GM19452 (cell line): ENCODE measurements at regions not wholly inside any gene's neighbourhood (a gene's known extent, or its start where the extent isn't known, plus 50 kb on each side); places are given as distances from the start of the nearest gene placed in this dataset.
"Not testable (repeated sequence)": the region's sequence is repeated elsewhere in the genome, so short reads cannot be mapped to it uniquely, and the experiment has no call there.

Experiments used
- ATAC-seq: cut with Tn5 transposase; IDR thresholded peaks from one replicate; pipeline ENCODE4 v1.9.1; 2021; ENCODE audit not compliant: unreplicated experiment

- no peak for ATAC-seq
Measured at GRCh38 chr18:75775121-75775520, 347.6 kb upstream of the SMIM21 start.

DNA sequence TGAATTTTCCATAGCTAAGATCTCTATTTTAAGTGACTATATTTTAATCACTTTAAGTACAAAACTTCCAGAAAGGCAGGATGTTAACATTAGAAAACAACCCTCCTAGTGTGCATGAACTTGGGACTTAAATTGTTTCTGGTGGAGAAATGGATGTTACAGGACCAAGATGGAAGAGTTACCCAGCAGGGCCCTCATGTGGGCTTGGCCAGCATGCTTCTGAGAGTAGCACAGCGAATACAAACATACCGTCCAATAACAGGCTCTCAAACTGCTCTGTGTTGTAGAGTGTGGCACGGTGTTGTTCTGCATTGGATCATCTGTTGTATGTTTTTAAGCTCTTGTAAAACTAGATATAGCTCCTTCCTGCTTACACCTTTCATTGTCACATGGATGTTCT is 346.1 kb upstream of the SMIM21 start:
- no peak for ATAC-seq

- ATAC-seq, result no peak
Measured at GRCh38 chr18:75762758-75763157, 335.3 kb upstream of the SMIM21 start.

DNA sequence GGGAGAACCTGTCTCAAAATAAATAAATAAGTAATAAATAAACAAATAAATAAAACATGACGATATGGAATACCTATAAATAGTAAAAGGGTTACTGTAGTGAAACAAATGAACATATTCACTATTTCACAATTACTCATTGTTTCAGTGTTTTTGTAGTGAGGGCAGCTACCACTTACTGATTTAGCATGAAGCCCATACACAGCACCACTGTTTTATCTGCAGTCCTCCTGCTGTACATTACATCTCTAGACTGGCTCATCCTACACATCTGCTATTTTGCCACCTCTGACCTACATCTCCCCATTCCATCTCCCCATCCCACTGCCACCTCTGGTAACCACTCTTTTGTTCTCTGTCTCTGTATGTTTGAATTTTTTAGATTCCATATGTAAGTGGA is 332.7 kb upstream of the SMIM21 start:
- no peak for ATAC-seq

DNA sequence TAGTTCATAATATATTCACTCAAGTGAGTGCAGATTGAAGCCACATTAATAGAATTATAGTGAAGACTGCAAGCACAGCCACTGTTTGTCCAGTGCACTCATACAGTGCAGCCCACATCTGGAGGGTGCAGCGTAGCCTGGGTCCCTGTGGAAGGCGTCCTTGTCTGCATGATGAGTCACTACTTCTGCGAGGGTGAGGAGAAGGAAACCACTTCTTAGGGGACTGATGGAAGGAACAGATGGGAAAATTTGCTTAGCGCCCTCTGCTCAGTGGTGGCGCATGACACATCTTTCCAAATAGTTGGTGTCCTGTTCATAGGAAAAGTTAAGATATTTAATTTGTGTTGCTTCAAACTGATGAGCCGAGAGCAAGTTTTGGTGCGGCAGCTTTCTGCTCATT is 330.4 kb upstream of the SMIM21 start:
- ATAC-seq, result no peak

DNA sequence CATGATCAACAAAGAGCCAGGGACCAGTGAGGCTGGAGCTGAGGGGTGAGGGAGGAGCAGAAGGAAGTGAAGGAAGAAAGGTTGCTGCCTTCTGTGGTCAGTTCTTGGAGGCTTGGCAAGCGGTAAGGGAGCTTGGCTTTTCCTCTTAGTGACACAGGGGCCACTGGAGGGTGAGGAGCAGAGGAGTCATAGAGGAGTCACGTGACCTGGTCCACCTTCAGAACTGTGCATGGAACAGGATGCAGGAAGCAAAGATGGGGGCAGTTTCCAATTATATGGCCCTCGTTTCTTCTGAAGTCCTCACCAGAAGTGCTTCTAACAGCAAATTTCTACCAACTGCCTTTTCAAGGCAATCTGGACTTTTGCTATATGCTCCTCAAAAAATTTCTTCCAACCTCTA is 326.9 kb upstream of the SMIM21 start:
- no peak for ATAC-seq

DNA sequence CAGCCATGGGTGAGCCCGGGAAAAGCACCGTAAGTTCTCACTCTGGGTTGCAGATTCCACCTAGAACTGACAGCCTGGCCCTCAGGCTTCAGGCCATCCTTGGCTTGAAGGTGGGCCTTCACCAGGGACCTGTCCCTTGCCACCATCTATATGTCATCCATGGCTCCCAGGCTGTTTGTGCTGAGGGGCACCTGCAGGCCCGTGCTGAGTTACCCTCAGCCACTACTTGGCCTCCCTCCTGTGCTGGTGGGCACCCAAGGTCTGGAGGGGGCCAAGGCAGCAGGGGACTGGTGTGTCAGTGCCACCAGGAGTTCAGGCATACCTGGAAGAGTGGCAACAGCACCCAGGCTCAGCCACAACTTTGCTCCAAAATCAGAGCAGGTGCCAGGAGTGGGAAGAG is 326.2 kb upstream of the SMIM21 start:
- no peak for ATAC-seq

DNA sequence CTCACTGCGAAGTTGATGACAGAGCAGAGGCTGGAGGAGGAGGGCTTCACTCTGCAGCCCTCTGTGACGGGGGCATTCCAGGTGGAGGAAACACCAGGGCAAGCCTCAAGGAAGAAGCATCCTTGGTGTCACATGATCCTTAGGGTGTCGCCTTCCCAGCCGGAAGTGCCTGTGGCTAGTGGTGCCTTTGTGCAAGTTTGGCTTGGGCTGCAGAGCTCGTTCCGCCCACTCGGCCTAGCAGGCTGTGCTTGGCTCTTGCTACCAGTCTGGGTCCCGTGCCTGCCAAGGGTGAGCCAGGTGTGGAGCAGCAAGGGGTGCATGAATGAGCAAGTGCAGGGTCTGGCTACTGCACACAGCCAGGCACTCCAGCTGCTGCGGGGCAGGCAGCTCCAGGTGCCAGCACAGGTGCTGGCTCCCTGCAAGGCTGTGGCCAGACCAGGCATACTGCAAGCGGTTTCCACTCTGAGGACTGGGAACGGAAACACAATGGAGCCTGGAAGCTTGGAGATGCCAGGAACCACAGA is 325.3 kb upstream of the SMIM21 start:
- no peak for ATAC-seq

DNA sequence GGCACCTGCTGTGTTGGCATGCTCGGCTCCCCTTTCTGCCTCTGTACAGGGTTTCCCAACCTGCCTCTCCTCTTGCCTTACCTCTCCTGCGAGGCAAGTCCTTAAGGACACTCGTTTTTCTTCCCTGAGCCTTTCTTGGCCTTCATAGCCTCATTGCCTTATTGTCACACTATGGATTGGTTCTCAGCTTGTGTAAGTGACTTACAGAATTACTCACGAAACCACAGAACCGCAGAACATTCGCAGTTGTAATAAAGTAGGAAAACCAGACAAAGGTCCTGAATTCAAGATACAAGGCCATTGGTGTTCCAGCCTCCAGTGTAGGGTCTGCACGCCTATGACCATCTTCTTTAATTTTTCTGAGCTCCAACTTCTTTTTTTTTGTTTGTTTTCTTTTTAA is 317.6 kb upstream of the SMIM21 start:
- ATAC-seq, result no peak

GRCh38 chr18:75742516-75742915 is 315.0 kb upstream of the SMIM21 start:
- ATAC-seq, result no peak

GRCh38 chr18:75739682-75740081 is 312.2 kb upstream of the SMIM21 start:
- no peak for ATAC-seq

- ATAC-seq, result no peak
Measured at GRCh38 chr18:75735291-75735690, 307.8 kb upstream of the SMIM21 start.

- no peak for ATAC-seq
Measured at GRCh38 chr18:75730249-75730648, 302.7 kb upstream of the SMIM21 start.

DNA sequence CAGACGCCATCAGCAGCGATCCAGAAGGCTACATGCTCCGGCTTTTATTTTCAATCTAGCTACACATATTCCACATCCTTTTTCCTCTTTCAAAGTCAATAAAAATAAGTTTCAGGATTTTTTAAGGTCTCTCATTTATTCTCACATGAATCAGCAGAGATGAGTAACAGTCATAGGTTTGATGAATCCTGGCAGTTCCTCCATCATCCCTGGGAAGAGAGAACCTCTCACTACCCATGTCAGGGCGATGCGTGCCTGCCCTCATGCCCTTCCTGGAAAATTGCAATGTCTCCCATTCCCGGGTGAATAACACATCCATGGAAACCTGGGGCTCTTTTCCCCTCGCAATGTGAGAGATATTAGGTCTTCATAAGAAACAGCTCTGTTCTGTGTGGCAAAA is 301.1 kb upstream of the SMIM21 start:
- ATAC-seq, result no peak

DNA sequence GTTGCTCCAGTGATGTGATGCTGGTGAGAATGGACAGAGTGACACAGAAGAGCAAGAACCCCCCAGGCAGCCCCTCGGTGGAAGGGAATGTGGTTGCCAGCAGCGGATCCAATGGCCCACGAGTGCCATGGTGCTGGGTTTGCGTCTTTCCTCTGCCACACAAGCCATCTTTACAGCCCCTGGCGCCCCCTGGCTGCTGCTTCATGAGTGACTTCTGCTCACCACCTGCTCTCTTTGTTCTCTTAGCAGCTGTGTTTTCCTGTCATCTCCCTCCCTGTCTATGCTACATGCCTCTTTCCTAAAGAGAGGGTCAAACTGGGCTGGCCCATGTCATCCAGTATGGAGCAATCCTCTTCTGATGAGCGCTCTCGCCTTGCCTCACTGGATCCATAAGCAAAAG is 300.0 kb upstream of the SMIM21 start:
- no peak for ATAC-seq

- no peak for ATAC-seq
Measured at GRCh38 chr18:75723521-75724340, 296.2 kb upstream of the SMIM21 start.

- no peak for ATAC-seq
Measured at GRCh38 chr18:75714766-75715165, 287.3 kb upstream of the SMIM21 start.

- ATAC-seq, result not testable (repeated sequence)
Measured at GRCh38 chr18:75712124-75712867, 284.8 kb upstream of the SMIM21 start.

DNA sequence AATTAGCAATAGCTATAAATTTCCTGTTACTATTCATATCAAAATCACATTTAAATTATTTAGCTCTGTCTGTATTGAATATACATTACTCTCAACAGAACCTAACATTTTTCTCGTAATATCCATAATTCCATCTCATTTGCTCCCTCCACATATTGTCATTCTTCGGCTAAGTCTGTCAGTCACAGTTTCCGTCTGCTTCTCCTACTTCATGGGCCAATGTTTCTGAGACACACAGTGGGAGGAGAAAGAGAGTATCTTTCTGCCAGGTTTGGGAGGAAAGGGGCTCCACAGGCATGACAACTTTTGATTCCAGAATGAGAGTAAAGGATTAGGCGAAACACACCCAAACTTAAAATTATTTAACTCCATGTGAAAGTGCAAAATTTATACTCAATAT is 273.1 kb upstream of the SMIM21 start:
- ATAC-seq, result no peak

- no peak for ATAC-seq
Measured at GRCh38 chr18:75698861-75699260, 271.4 kb upstream of the SMIM21 start.

- ATAC-seq, result no peak
Measured at GRCh38 chr18:75697493-75697892, 270.0 kb upstream of the SMIM21 start.

DNA sequence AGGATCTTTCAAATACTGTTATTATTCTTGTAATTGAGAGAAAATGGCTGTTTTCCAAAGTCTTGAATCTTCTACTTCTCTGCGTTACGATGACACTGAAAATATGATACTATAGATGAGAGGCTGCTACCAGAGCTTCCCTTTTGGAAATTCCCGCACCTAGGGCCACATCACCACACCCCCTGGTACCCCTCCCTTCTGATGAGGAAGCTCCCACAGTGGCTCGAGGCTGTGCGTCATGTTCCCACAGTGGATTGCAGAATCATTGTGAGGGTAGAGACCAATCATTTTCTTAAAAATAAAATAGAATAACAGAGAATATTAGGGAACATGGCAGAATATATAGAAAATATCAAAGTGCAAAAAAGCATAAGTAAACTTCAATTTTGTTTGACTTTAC is 268.9 kb upstream of the SMIM21 start:
- no peak for ATAC-seq
